Pons (tissue), 1 donor: ENCODE measurements at regions not wholly inside any gene's neighbourhood (a gene's known extent, or its start where the extent isn't known, plus 50 kb on each side); places are given as distances from the start of the nearest gene placed in this dataset.
"Not testable (repeated sequence)": the region's sequence is repeated elsewhere in the genome, so short reads cannot be mapped to it uniquely, and the experiment has no call there.

Experiments used
- DNase-seq: peaks from one replicate; pipeline ENCODE4 v3.0.0-alpha.2; 2016; ENCODE audit warnings: low spot score

- DNase-seq = no peak
Observed at GRCh38 chrX:145393702-145394235, 146.5 kb downstream of the SPANXN1 start.

GRCh38 chrX:145394344-145394743 lies 147.0 kb downstream of the SPANXN1 start:
- DNase-seq = no peak

GRCh38 chrX:145396612-145397011 lies 149.3 kb downstream of the SPANXN1 start:
- no peak for DNase-seq

GRCh38 chrX:145405012-145405411 lies 157.7 kb downstream of the SPANXN1 start:
- peak; percentile 24 for DNase-seq

GRCh38 chrX:145410622-145411021 lies 163.3 kb downstream of the SPANXN1 start:
- DNase-seq = no peak

GRCh38 chrX:145436211-145436610 lies 188.9 kb downstream of the SPANXN1 start:
- not testable (repeated sequence) for DNase-seq

- no peak for DNase-seq
Observed at GRCh38 chrX:145464650-145465049, 217.3 kb downstream of the SPANXN1 start.

GRCh38 chrX:145475725-145476124 lies 228.4 kb downstream of the SPANXN1 start:
- no peak for DNase-seq

- no peak for DNase-seq
Observed at GRCh38 chrX:145484740-145485139, 237.4 kb downstream of the SPANXN1 start.

GRCh38 chrX:145502670-145503069 lies 255.4 kb downstream of the SPANXN1 start:
- no peak for DNase-seq

- DNase-seq = no peak
Observed at GRCh38 chrX:145506214-145506613, 258.9 kb downstream of the SPANXN1 start.

- peak; percentile 67 for DNase-seq
Observed at GRCh38 chrX:145524931-145525330, 277.6 kb downstream of the SPANXN1 start.

- DNase-seq = no peak
Observed at GRCh38 chrX:145532176-145532780, 285.0 kb downstream of the SPANXN1 start.

- DNase-seq = no peak
Observed at GRCh38 chrX:145533534-145533933, 284.1 kb upstream of the SLITRK2 start.

- peak; percentile 10 for DNase-seq
Observed at GRCh38 chrX:145549496-145549895, 268.1 kb upstream of the SLITRK2 start.

- DNase-seq = no peak
Observed at GRCh38 chrX:145552643-145553042, 265.0 kb upstream of the SLITRK2 start.

GRCh38 chrX:145553702-145554101 lies 263.9 kb upstream of the SLITRK2 start:
- DNase-seq = no peak

- no peak for DNase-seq
Observed at GRCh38 chrX:145563159-145563558, 254.5 kb upstream of the SLITRK2 start.

GRCh38 chrX:145609951-145610511 lies 207.6 kb upstream of the SLITRK2 start:
- no peak for DNase-seq

GRCh38 chrX:145613894-145614293 lies 203.7 kb upstream of the SLITRK2 start:
- no peak for DNase-seq

- no peak for DNase-seq
Observed at GRCh38 chrX:145620666-145621065, 197.0 kb upstream of the SLITRK2 start.

- DNase-seq = no peak
Observed at GRCh38 chrX:145623453-145623852, 194.2 kb upstream of the SLITRK2 start.

- no peak for DNase-seq
Observed at GRCh38 chrX:145630081-145630480, 187.5 kb upstream of the SLITRK2 start.
